H1 (cell line): ENCODE measurements at regions not wholly inside any gene's neighbourhood (a gene's known extent, or its start where the extent isn't known, plus 50 kb on each side); places are given as distances from the start of the nearest gene placed in this dataset.

ENCODE experiments used
- CTCF ChIA-PET: fragments of 300-600 bp; sonication (Branson Sonifier 250); formaldehyde crosslinking; loops from one replicate; lab custom pipeline; 2021; ENCODE audit not compliant: partially characterized antibody; lab: Charles Lee
- POLR2A ChIA-PET: fragments of 300-600 bp; sonication (Branson Sonifier 250); formaldehyde crosslinking; loops from one replicate; lab custom pipeline; 2021; ENCODE audit warnings: inconsistent platforms; ENCODE audit not compliant: partially characterized antibody; lab: Charles Lee
- DNase-seq, 2 experiments: peaks; one replicate each; pipeline versions ENCODE4 v3.0.0 to v3.0.0-alpha.2; 2010 to 2022; ENCODE audit warnings: low spot score in 2 of 2, low read depth in 1 of 2, mixed read lengths in 1 of 2
- FAIRE-seq: peaks from 2 replicates; lab custom pipeline; 2011; peaks lifted over from hg19 to GRCh38; lab: Jason Lieb, UNC
- H2AFZ ChIP-seq: 2 replicates; pipeline ENCODE4 v1.8.1; 2012; ENCODE audit warnings: low read length, inconsistent platforms
- H2AK5ac ChIP-seq: 2 replicates; pipeline ENCODE4 v1.6.1; 2013; ENCODE audit warnings: low read depth, low read length
- H2BK120ac ChIP-seq: replicated peaks from 2 replicates; pipeline ENCODE3; 2013; ENCODE audit warnings: low read depth, low read length, inconsistent platforms
- H2BK12ac ChIP-seq: 2 replicates; pipeline ENCODE4 v1.6.1; 2013; ENCODE audit warnings: low read depth, low read length
- H2BK15ac ChIP-seq: 2 replicates; pipeline ENCODE4 v1.6.1; 2013; ENCODE audit warnings: low read length
- H2BK20ac ChIP-seq: 2 replicates; pipeline ENCODE4 v1.6.1; 2013; ENCODE audit warnings: low read length
- H2BK5ac ChIP-seq: 2 replicates; pipeline ENCODE4 v1.6.1; 2013; ENCODE audit warnings: low read depth, low read length
- H3K14ac ChIP-seq: 2 replicates; pipeline ENCODE4 v1.6.1; 2013; ENCODE audit warnings: inconsistent platforms; ENCODE audit not compliant: insufficient read length
- H3K18ac ChIP-seq: 2 replicates; pipeline ENCODE4 v1.6.1; 2013; ENCODE audit warnings: low read length; ENCODE audit errors: extremely low read depth
- H3K23ac ChIP-seq: 2 replicates; pipeline ENCODE4 v1.6.1; 2013; ENCODE audit warnings: inconsistent platforms; ENCODE audit not compliant: insufficient read length
- H3K23me2 ChIP-seq: 2 replicates; pipeline ENCODE4 v1.6.1; 2013; ENCODE audit warnings: low read depth, low read length
- H3K27ac ChIP-seq: 2 replicates; pipeline ENCODE4 v1.6.1; 2011; ENCODE audit warnings: low read depth, low read length, inconsistent platforms
- H3K27me3 ChIP-seq, 4 experiments: replicated peaks in 1 of 4; 1 replicate in 1 of 4; 2 replicates in 3 of 4; pipeline versions ENCODE4 v1.6.1 to v1.8.1; 2011 to 2013; ENCODE audit warnings: low read length in 3 of 4, mild to moderate bottlenecking in 3 of 4, inconsistent platforms in 2 of 4, mixed read lengths in 2 of 4, moderate library complexity in 1 of 4; ENCODE audit not compliant: control insufficient read depth in 3 of 4, insufficient read depth in 3 of 4; ENCODE audit errors: extremely low read depth in 1 of 4
- H3K36me3 ChIP-seq, 4 experiments: 2 replicates each; pipeline versions ENCODE4 v1.6.1 to v1.8.1; 2011 to 2013; ENCODE audit warnings: mild to moderate bottlenecking in 4 of 4, low read length in 3 of 4, moderate library complexity in 2 of 4, control low read depth in 1 of 4, inconsistent platforms in 1 of 4; ENCODE audit not compliant: insufficient read depth in 4 of 4, control insufficient read depth in 2 of 4
- H3K4ac ChIP-seq: replicated peaks from 2 replicates; pipeline ENCODE3; 2013; ENCODE audit warnings: low read length, low read depth, mixed read lengths, inconsistent platforms; ENCODE audit not compliant: insufficient read length
- H3K4me1 ChIP-seq, 4 experiments: replicated peaks in 1 of 4; 1 replicate in 1 of 4; 2 replicates in 3 of 4; pipeline versions ENCODE4 v1.6.1 to v1.8.1; 2011 to 2013; ENCODE audit warnings: low read length in 3 of 4, inconsistent platforms in 2 of 4, mixed read lengths in 1 of 4; ENCODE audit not compliant: insufficient read depth in 4 of 4, control insufficient read depth in 3 of 4
- H3K4me2 ChIP-seq, 2 experiments: 2 replicates each; pipeline versions ENCODE4 v1.6.1 to v1.8.1; 2011 to 2013; ENCODE audit warnings: low read depth in 2 of 2, low read length in 2 of 2, control low read depth in 1 of 2, inconsistent platforms in 1 of 2, mild to moderate bottlenecking in 1 of 2; ENCODE audit not compliant: insufficient read depth in 1 of 2
- H3K4me3 ChIP-seq, 4 experiments: fragments of 200-600, 300-600 bp in 1 of 4; sonication (generic), shearing (Covaris generic), sonication (Bioruptor Twin) in 1 of 4; 2 replicates each; pipeline versions ENCODE4 v1.5.1 to v1.8.1; 2011 to 2016; ENCODE audit warnings: low read length in 4 of 4, low read depth in 3 of 4, control low read depth in 2 of 4, inconsistent platforms in 2 of 4, mild to moderate bottlenecking in 2 of 4, mixed read lengths in 1 of 4, moderate library complexity in 1 of 4; ENCODE audit not compliant: insufficient read depth in 2 of 4; ENCODE audit errors: extremely low read depth in 1 of 4
- H3K56ac ChIP-seq: replicated peaks from 2 replicates; pipeline ENCODE3; 2013; ENCODE audit warnings: low read depth, mild to moderate bottlenecking, mixed read lengths, low read length, inconsistent platforms; ENCODE audit not compliant: insufficient read length
- H3K79me1 ChIP-seq: 2 replicates; pipeline ENCODE4 v1.6.1; 2013; ENCODE audit warnings: low read depth, low read length, control low read depth
- H3K79me2 ChIP-seq, 2 experiments: 2 replicates each; pipeline versions ENCODE4 v1.6.1 to v1.8.1; 2012 to 2013; ENCODE audit warnings: low read length in 2 of 2, mild to moderate bottlenecking in 2 of 2, inconsistent platforms in 1 of 2; ENCODE audit not compliant: insufficient read depth in 2 of 2, control insufficient read depth in 1 of 2
- H3K9ac ChIP-seq, 4 experiments: replicated peaks in 1 of 4; 1 replicate in 1 of 4; 2 replicates in 3 of 4; pipeline versions ENCODE4 v1.6.1 to v1.8.1; 2011 to 2013; ENCODE audit warnings: low read depth in 3 of 4, low read length in 3 of 4, control low read depth in 2 of 4, mild to moderate bottlenecking in 2 of 4, moderate library complexity in 2 of 4, inconsistent platforms in 1 of 4; ENCODE audit errors: extremely low read depth in 1 of 4
- H3K9me3 ChIP-seq, 2 experiments: 2 replicates each; pipeline versions ENCODE4 v1.6.1 to v1.8.1; 2012 to 2013; ENCODE audit warnings: mild to moderate bottlenecking in 2 of 2, moderate library complexity in 2 of 2, control low read depth in 1 of 2, inconsistent platforms in 1 of 2, low read depth in 1 of 2, low read length in 1 of 2, mixed read lengths in 1 of 2; ENCODE audit not compliant: insufficient read depth in 2 of 2
- H4K20me1 ChIP-seq, 2 experiments: replicated peaks in 1 of 2; 2 replicates each; pipeline versions ENCODE3 to v1.8.1; 2011 to 2013; ENCODE audit warnings: inconsistent platforms in 2 of 2, low read length in 2 of 2, mild to moderate bottlenecking in 1 of 2; ENCODE audit not compliant: insufficient read depth in 2 of 2, control insufficient read depth in 1 of 2
- H4K5ac ChIP-seq: 2 replicates; pipeline ENCODE4 v1.6.1; 2013; ENCODE audit warnings: low read length, low read depth, mixed read lengths, inconsistent platforms; ENCODE audit not compliant: insufficient read length
- H4K8ac ChIP-seq: 2 replicates; pipeline ENCODE4 v1.8.0; 2013; ENCODE audit warnings: mild to moderate bottlenecking, moderate library complexity, low read length, inconsistent platforms; ENCODE audit not compliant: insufficient read depth; ENCODE audit errors: extremely low read depth
- H4K91ac ChIP-seq: replicated peaks from 2 replicates; pipeline ENCODE3; 2013; ENCODE audit warnings: low read length, mixed read lengths, inconsistent platforms; ENCODE audit not compliant: insufficient read length
- BACH1 ChIP-seq: IDR thresholded peaks from 2 replicates; pipeline ENCODE4 v1.6.1; 2012; ENCODE audit warnings: low read length, improper control_type of control experiment
- HDAC2 ChIP-seq, 2 experiments: fragments of 300-600 bp in 1 of 2; sonication (generic) in 1 of 2; IDR thresholded peaks; 2 replicates each; pipeline ENCODE4 v1.6.1; 2011 to 2012; ENCODE audit warnings: low read depth in 2 of 2, low read length in 2 of 2, mild to moderate bottlenecking in 2 of 2, moderate library complexity in 2 of 2, borderline replicate concordance in 1 of 2, inconsistent platforms in 1 of 2
- MAFK ChIP-seq: IDR thresholded peaks from 2 replicates; pipeline ENCODE4 v1.6.1; 2012; ENCODE audit warnings: low read depth, mild to moderate bottlenecking, improper control_type of control experiment, low read length
- NANOG ChIP-seq: IDR thresholded peaks from 2 replicates; pipeline ENCODE4 v1.6.1; 2011; ENCODE audit warnings: low read length, low read depth, mild to moderate bottlenecking, inconsistent platforms; ENCODE audit not compliant: insufficient read depth, poor library complexity, severe bottlenecking
- SRF ChIP-seq: IDR thresholded peaks from 2 replicates; pipeline ENCODE4 v1.6.1; 2011; ENCODE audit warnings: mild to moderate bottlenecking, low read depth, low read length, moderate library complexity

DNA sequence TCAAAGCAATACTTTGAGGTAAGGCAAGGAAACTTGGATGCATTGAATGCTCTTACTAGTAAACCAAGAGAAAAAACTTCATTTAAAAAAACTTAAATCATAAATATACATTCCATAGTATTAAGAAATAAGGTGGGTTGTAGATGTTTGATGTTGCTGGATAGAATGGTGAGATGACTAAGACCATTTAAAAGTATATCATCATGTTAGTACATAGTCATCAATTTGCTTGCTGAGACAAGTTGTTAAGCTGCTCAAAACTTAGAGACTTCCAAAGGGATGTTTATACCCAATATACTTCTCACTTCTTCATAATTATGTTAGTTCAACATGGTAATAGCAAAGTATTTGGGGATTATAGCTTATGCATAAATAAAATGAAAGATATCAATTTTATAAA lies 675.5 kb upstream of the MGAT4C start:
- no peaks in the 10 kb centered on the region for H3K79me2 ChIP-seq
- no peak overlapping the region for H2AFZ ChIP-seq
- no peak overlapping the region for H4K91ac ChIP-seq
- no peak for TF ChIP-seq HDAC2 (IDR thresholded peaks at IDR 0.05; ENCODE audit: borderline replicate concordance in 1 of 2, low read depth in 2 of 2, low read length in 2 of 2)
- TF ChIP-seq NANOG = no peak
- TF ChIP-seq SRF = no peak
- TF ChIP-seq MAFK = no peak
- no peak for TF ChIP-seq BACH1
- no peak overlapping the region for H3K4me2 ChIP-seq
- no peak overlapping the region for H2BK5ac ChIP-seq
- no peak overlapping the region for H2BK20ac ChIP-seq
- no peaks in the 10 kb centered on the region for H3K23me2 ChIP-seq
- no peak overlapping the region for H3K23ac ChIP-seq
- no peak overlapping the region for H3K14ac ChIP-seq
- H2BK120ac ChIP-seq = no peak overlapping the region
- no peaks in the 10 kb centered on the region for H3K4me1 ChIP-seq
- H3K79me1 ChIP-seq = no peaks in the 10 kb centered on the region
- FAIRE-seq (no peak), DNase-seq (no peak)
- H3K36me3 ChIP-seq = no peaks in the 10 kb centered on the region
- no peak overlapping the region for H4K8ac ChIP-seq
- no peak overlapping the region for H3K9ac ChIP-seq
- H3K27me3 ChIP-seq = no peaks in the 10 kb centered on the region
- H2AK5ac ChIP-seq = no peak overlapping the region
- no peak overlapping the region for H3K18ac ChIP-seq
- H3K56ac ChIP-seq = no peak overlapping the region
- no peak overlapping the region for H2BK15ac ChIP-seq
- H4K5ac ChIP-seq = no peak overlapping the region
- ChIA-PET POLR2A (no interaction called here), CTCF (interaction anchor here (1.4 kb wide), 1 partner anchor 17 kb away, joined by 5 read pairs; no protein-coding TSS in a partner anchor)
- no peak overlapping the region for H2BK12ac ChIP-seq
- H3K9me3 ChIP-seq = peaks cover 0 to 2% of the 10 kb centered on the region in 2 experiments; a peak in 1 of 4 replicates
- no peak overlapping the region for H3K27ac ChIP-seq
- H4K20me1 ChIP-seq = no peaks in the 10 kb centered on the region
- H3K4ac ChIP-seq = no peak overlapping the region
- no peak overlapping the region for H3K4me3 ChIP-seq
